ENCODE measurements at regions not wholly inside any gene's neighbourhood (a gene's known extent, or its start where the extent isn't known, plus 50 kb on each side); places are given as distances from the start of the nearest gene placed in this dataset.

DNA sequence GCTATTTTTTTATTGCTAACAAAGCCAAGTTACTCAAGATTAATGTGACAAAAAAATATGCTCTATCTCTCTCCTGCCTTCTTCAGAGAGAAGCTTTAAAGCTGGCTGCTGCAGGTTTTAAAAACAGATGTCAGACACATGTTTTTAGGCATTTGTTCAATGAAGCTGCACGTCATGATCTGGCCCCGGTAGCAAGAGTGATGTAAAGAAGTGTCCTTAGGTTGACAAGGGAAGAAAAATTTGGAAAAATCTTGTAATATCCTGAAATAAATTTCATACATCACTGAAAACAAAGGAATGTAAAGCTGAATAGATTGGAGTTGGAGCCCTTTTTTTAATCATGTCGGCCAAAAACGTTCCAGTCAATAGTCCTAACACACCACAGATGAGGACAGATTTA is 531.4 kb upstream of the NBEA start:
- Histone ChIP-seq H3K14ac (ENCODE audit: low read length) (no peak overlapping the region), H3K18ac (ENCODE audit: low read length) (no peak overlapping the region), H4K91ac (ENCODE audit: low read depth, low read length, poor library complexity) (no peak overlapping the region), H3K4ac (ENCODE audit: low read length) (no peak overlapping the region), H2AFZ (ENCODE audit: low read length) (no peak overlapping the region), H3K79me1 (ENCODE audit: low read depth, low read length) (no peaks in the 10 kb centered on the region), H2BK120ac (ENCODE audit: low read depth, low read length) (no peak overlapping the region), H3K9me3 (replicated peaks in 1 of 2; ENCODE audit: control insufficient read depth in 2 of 2, insufficient read depth in 1 of 2, low read depth in 1 of 2, low read length in 2 of 2) (no peaks in the 10 kb centered on the region), H3K4me2 (ENCODE audit: insufficient read depth, low read length, poor library complexity, severe bottlenecking) (no peak overlapping the region), H3K27ac (replicated peaks; ENCODE audit: low read length) (no peak overlapping the region), H2BK12ac (ENCODE audit: low read length) (no peak overlapping the region), H3K4me3 (ENCODE audit: low read length in 2 of 2) (no peak overlapping the region), H3K9ac (ENCODE audit: low read depth, low read length, poor library complexity) (no peak overlapping the region), H3K4me1 (ENCODE audit: control insufficient read depth in 2 of 2, insufficient read depth in 1 of 2, low read depth in 1 of 2, low read length in 2 of 2) (peaks cover 0 to 1% of the 10 kb centered on the region in 2 donors), H3K36me3 (replicated peaks in 1 of 2; ENCODE audit: control insufficient read depth in 2 of 2, insufficient read depth in 2 of 2, low read length in 2 of 2) (no peaks in the 10 kb centered on the region), H3K27me3 (ENCODE audit: control insufficient read depth in 3 of 3, insufficient read depth in 3 of 3, low read depth in 1 of 3, low read length in 3 of 3) (no peaks in the 10 kb centered on the region), H2AK5ac (ENCODE audit: low read depth, low read length) (no peak overlapping the region), H2BK15ac (ENCODE audit: low read length) (no peak overlapping the region), H3K23ac (ENCODE audit: low read depth, low read length, poor library complexity) (no peak overlapping the region), H2BK5ac (ENCODE audit: low read length) (no peak overlapping the region), H4K8ac (ENCODE audit: low read depth, low read length) (no peak overlapping the region)
- no peak for DNase-seq (ENCODE audit: low spot score)
- WGBS, 2 donors (ENCODE audit: extremely low coverage in 2 of 2, insufficient read length in 2 of 2, insufficient replicate concordance in 1 of 2): no CpG with 5 or more reads among the region's 4 CpGs

GRCh38 chr13:34411177-34411576 is 530.9 kb upstream of the NBEA start:
- H2AK5ac ChIP-seq (ENCODE audit: low read depth, low read length): no peak overlapping the region
- no peak overlapping the region for H3K4me3 ChIP-seq (ENCODE audit: low read length in 2 of 2)
- no peak overlapping the region for H4K91ac ChIP-seq (ENCODE audit: low read depth, low read length, poor library complexity)
- no peak overlapping the region for H2AFZ ChIP-seq (ENCODE audit: low read length)
- no peak overlapping the region for H2BK120ac ChIP-seq (ENCODE audit: low read depth, low read length)
- H3K27ac ChIP-seq (replicated peaks; ENCODE audit: low read length): no peak overlapping the region
- H2BK5ac ChIP-seq (ENCODE audit: low read length): no peak overlapping the region
- H3K9ac ChIP-seq (ENCODE audit: low read depth, low read length, poor library complexity): no peak overlapping the region
- H3K14ac ChIP-seq (ENCODE audit: low read length): no peak overlapping the region
- H3K79me1 ChIP-seq (ENCODE audit: low read depth, low read length): no peaks in the 10 kb centered on the region
- no peak overlapping the region for H3K18ac ChIP-seq (ENCODE audit: low read length)
- H3K9me3 ChIP-seq (replicated peaks in 1 of 2; ENCODE audit: control insufficient read depth in 2 of 2, insufficient read depth in 1 of 2, low read depth in 1 of 2, low read length in 2 of 2): no peaks in the 10 kb centered on the region
- no peak overlapping the region for H3K23ac ChIP-seq (ENCODE audit: low read depth, low read length, poor library complexity)
- no peak for DNase-seq (ENCODE audit: low spot score)
- WGBS, 2 donors (ENCODE audit: extremely low coverage in 2 of 2, insufficient read length in 2 of 2, insufficient replicate concordance in 1 of 2): no CpG with 5 or more reads among the region's 1 CpG
- no peak overlapping the region for H3K4me2 ChIP-seq (ENCODE audit: insufficient read depth, low read length, poor library complexity, severe bottlenecking)
- no peaks in the 10 kb centered on the region for H3K36me3 ChIP-seq (replicated peaks in 1 of 2; ENCODE audit: control insufficient read depth in 2 of 2, insufficient read depth in 2 of 2, low read length in 2 of 2)
- peaks cover 0 to 1% of the 10 kb centered on the region in 2 donors for H3K4me1 ChIP-seq (ENCODE audit: control insufficient read depth in 2 of 2, insufficient read depth in 1 of 2, low read depth in 1 of 2, low read length in 2 of 2)
- no peak overlapping the region for H2BK12ac ChIP-seq (ENCODE audit: low read length)
- no peak overlapping the region for H2BK15ac ChIP-seq (ENCODE audit: low read length)
- no peaks in the 10 kb centered on the region for H3K27me3 ChIP-seq (ENCODE audit: control insufficient read depth in 3 of 3, insufficient read depth in 3 of 3, low read depth in 1 of 3, low read length in 3 of 3)
- H4K8ac ChIP-seq (ENCODE audit: low read depth, low read length): no peak overlapping the region
- no peak overlapping the region for H3K4ac ChIP-seq (ENCODE audit: low read length)

DNA sequence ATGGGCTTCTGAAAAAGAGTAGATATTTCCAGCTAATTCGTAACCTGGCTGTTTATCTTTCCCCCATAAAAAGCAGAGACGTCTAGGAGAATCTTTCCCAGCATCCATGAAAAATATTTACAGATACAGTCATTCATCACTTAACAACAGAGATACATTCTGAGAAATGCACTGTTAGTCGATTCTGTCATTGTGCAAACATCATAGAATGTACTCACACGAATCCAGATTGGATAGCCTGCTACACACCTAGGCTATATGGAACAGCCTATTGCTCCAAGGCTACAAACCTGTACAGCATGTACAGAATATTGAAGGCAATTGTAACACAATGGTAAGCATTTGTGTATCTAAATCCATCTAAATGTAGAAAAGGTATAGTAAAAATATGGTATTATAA is 530.2 kb upstream of the NBEA start:
- Histone ChIP-seq H3K14ac (ENCODE audit: low read length) (no peak overlapping the region), H2BK120ac (ENCODE audit: low read depth, low read length) (no peak overlapping the region), H3K27ac (replicated peaks; ENCODE audit: low read length) (no peak overlapping the region), H3K18ac (ENCODE audit: low read length) (no peak overlapping the region), H2BK15ac (ENCODE audit: low read length) (no peak overlapping the region), H2BK12ac (ENCODE audit: low read length) (no peak overlapping the region), H3K23ac (ENCODE audit: low read depth, low read length, poor library complexity) (no peak overlapping the region), H2AK5ac (ENCODE audit: low read depth, low read length) (no peak overlapping the region), H3K9ac (ENCODE audit: low read depth, low read length, poor library complexity) (no peak overlapping the region), H3K79me1 (ENCODE audit: low read depth, low read length) (no peaks in the 10 kb centered on the region), H2AFZ (ENCODE audit: low read length) (no peak overlapping the region), H3K4me2 (ENCODE audit: insufficient read depth, low read length, poor library complexity, severe bottlenecking) (no peak overlapping the region), H3K4me1 (ENCODE audit: control insufficient read depth in 2 of 2, insufficient read depth in 1 of 2, low read depth in 1 of 2, low read length in 2 of 2) (peaks cover 0 to 1% of the 10 kb centered on the region in 2 donors), H2BK5ac (ENCODE audit: low read length) (no peak overlapping the region), H3K4ac (ENCODE audit: low read length) (no peak overlapping the region), H4K8ac (ENCODE audit: low read depth, low read length) (no peak overlapping the region), H4K91ac (ENCODE audit: low read depth, low read length, poor library complexity) (no peak overlapping the region), H3K4me3 (ENCODE audit: low read length in 2 of 2) (no peak overlapping the region), H3K27me3 (ENCODE audit: control insufficient read depth in 3 of 3, insufficient read depth in 3 of 3, low read depth in 1 of 3, low read length in 3 of 3) (no peaks in the 10 kb centered on the region), H3K9me3 (replicated peaks in 1 of 2; ENCODE audit: control insufficient read depth in 2 of 2, insufficient read depth in 1 of 2, low read depth in 1 of 2, low read length in 2 of 2) (no peaks in the 10 kb centered on the region), H3K36me3 (replicated peaks in 1 of 2; ENCODE audit: control insufficient read depth in 2 of 2, insufficient read depth in 2 of 2, low read length in 2 of 2) (no peaks in the 10 kb centered on the region)
- no CpG with 5 or more reads among the region's 4 CpGs for WGBS, 2 donors (ENCODE audit: extremely low coverage in 2 of 2, insufficient read length in 2 of 2, insufficient replicate concordance in 1 of 2)
- DNase-seq (ENCODE audit: low spot score): no peak

- no peak overlapping the region for H2AK5ac ChIP-seq (ENCODE audit: low read depth, low read length)
- H2BK15ac ChIP-seq (ENCODE audit: low read length): no peak overlapping the region
- no peak overlapping the region for H3K4me2 ChIP-seq (ENCODE audit: insufficient read depth, low read length, poor library complexity, severe bottlenecking)
- H3K9me3 ChIP-seq (replicated peaks in 1 of 2; ENCODE audit: control insufficient read depth in 2 of 2, insufficient read depth in 1 of 2, low read depth in 1 of 2, low read length in 2 of 2): no peaks in the 10 kb centered on the region
- no peak overlapping the region for H2BK5ac ChIP-seq (ENCODE audit: low read length)
- H3K36me3 ChIP-seq (replicated peaks in 1 of 2; ENCODE audit: control insufficient read depth in 2 of 2, insufficient read depth in 2 of 2, low read length in 2 of 2): no peaks in the 10 kb centered on the region
- H3K27ac ChIP-seq (replicated peaks; ENCODE audit: low read length): no peak overlapping the region
- DNase-seq (ENCODE audit: low spot score): no peak
- no peak overlapping the region for H3K23ac ChIP-seq (ENCODE audit: low read depth, low read length, poor library complexity)
- H3K4me1 ChIP-seq (ENCODE audit: control insufficient read depth in 2 of 2, insufficient read depth in 1 of 2, low read depth in 1 of 2, low read length in 2 of 2): peaks cover 0 to 1% of the 10 kb centered on the region in 2 donors
- H3K79me1 ChIP-seq (ENCODE audit: low read depth, low read length): no peaks in the 10 kb centered on the region
- no peak overlapping the region for H3K4me3 ChIP-seq (ENCODE audit: low read length in 2 of 2)
- H3K9ac ChIP-seq (ENCODE audit: low read depth, low read length, poor library complexity): no peak overlapping the region
- no peak overlapping the region for H2AFZ ChIP-seq (ENCODE audit: low read length)
- H4K8ac ChIP-seq (ENCODE audit: low read depth, low read length): no peak overlapping the region
- no peak overlapping the region for H2BK120ac ChIP-seq (ENCODE audit: low read depth, low read length)
- H3K4ac ChIP-seq (ENCODE audit: low read length): no peak overlapping the region
- no peak overlapping the region for H3K14ac ChIP-seq (ENCODE audit: low read length)
- H4K91ac ChIP-seq (ENCODE audit: low read depth, low read length, poor library complexity): no peak overlapping the region
- H2BK12ac ChIP-seq (ENCODE audit: low read length): no peak overlapping the region
- H3K27me3 ChIP-seq (ENCODE audit: control insufficient read depth in 3 of 3, insufficient read depth in 3 of 3, low read depth in 1 of 3, low read length in 3 of 3): no peaks in the 10 kb centered on the region
- H3K18ac ChIP-seq (ENCODE audit: low read length): no peak overlapping the region
Observed at GRCh38 chr13:34412295-34412694, 529.8 kb upstream of the NBEA start.

Data from neuronal stem cell (in vitro differentiated cells).